Liver (tissue), 8 donors: ENCODE measurements at regions not wholly inside any gene's neighbourhood (a gene's known extent, or its start where the extent isn't known, plus 50 kb on each side); places are given as distances from the start of the nearest gene placed in this dataset.

Source experiments
- DNase-seq: peaks from one replicate; pipeline ENCODE4 v3.0.0-alpha.2; 2017; ENCODE audit warnings: low spot score
- H3K27ac ChIP-seq, 2 donors: one replicate each; pipeline ENCODE4 v1.7.0; 2013; ENCODE audit warnings: inconsistent platforms in 2 of 2, low read length in 2 of 2, control low read depth in 1 of 2, low read depth in 1 of 2, mild to moderate bottlenecking in 1 of 2
- H3K27me3 ChIP-seq, 4 donors: one replicate each; pipeline versions ENCODE4 v1.6.1 to v1.7.0; 2013; ENCODE audit warnings: low read length in 3 of 4, inconsistent platforms in 1 of 4, mild to moderate bottlenecking in 1 of 4, moderate library complexity in 1 of 4; ENCODE audit not compliant: control insufficient read depth in 4 of 4, insufficient read depth in 4 of 4
- H3K36me3 ChIP-seq, 4 donors: one replicate each; pipeline versions ENCODE4 v1.6.1 to v1.7.0; 2013; ENCODE audit warnings: low read length in 3 of 4, mild to moderate bottlenecking in 3 of 4, low read depth in 1 of 4, moderate library complexity in 1 of 4; ENCODE audit not compliant: control insufficient read depth in 4 of 4, insufficient read depth in 3 of 4
- H3K4me1 ChIP-seq, 4 donors: one replicate each; pipeline versions ENCODE4 v1.6.1 to v1.7.0; 2013; ENCODE audit warnings: low read length in 3 of 4, mild to moderate bottlenecking in 3 of 4, moderate library complexity in 1 of 4; ENCODE audit not compliant: control insufficient read depth in 4 of 4, insufficient read depth in 4 of 4
- H3K4me3 ChIP-seq, 3 donors: one replicate each; pipeline versions ENCODE4 v1.6.1 to v1.7.0; 2013; ENCODE audit warnings: low read length in 3 of 3, control low read depth in 1 of 3, low read depth in 1 of 3, mild to moderate bottlenecking in 1 of 3
- H3K9ac ChIP-seq, 2 donors: one replicate each; pipeline ENCODE4 v1.7.0; 2013; ENCODE audit warnings: low read length in 2 of 2, mild to moderate bottlenecking in 2 of 2, moderate library complexity in 2 of 2, control low read depth in 1 of 2, low read depth in 1 of 2
- H3K9me3 ChIP-seq, 4 donors: one replicate each; pipeline versions ENCODE4 v1.6.1 to v1.7.0; 2013; ENCODE audit warnings: low read length in 3 of 4; ENCODE audit not compliant: control insufficient read depth in 4 of 4
- ATF3 ChIP-seq: IDR thresholded peaks from 2 replicates; pipeline ENCODE4 v1.6.1; 2016; ENCODE audit warnings: antibody characterized with exemption
- EGR1 ChIP-seq, 2 donors: IDR thresholded peaks; 2 replicates each; pipeline ENCODE4 v1.6.1; 2016 to 2018; ENCODE audit warnings: antibody characterized with exemption in 2 of 2, low read depth in 2 of 2
- FOXA1 ChIP-seq: IDR thresholded peaks from 2 replicates; pipeline ENCODE4 v1.6.1; 2016; ENCODE audit warnings: antibody characterized with exemption
- FOXA2 ChIP-seq: IDR thresholded peaks from 2 replicates; pipeline ENCODE4 v1.6.1; 2016; ENCODE audit warnings: antibody characterized with exemption
- HNF4G ChIP-seq: IDR thresholded peaks from 2 replicates; pipeline ENCODE4 v1.6.1; 2016; ENCODE audit warnings: antibody characterized with exemption
- JUND ChIP-seq, 2 donors: IDR thresholded peaks; 2 replicates each; pipeline ENCODE4 v1.6.1; 2016; ENCODE audit warnings: antibody characterized with exemption in 2 of 2
- NR2F2 ChIP-seq: IDR thresholded peaks from 2 replicates; pipeline ENCODE4 v1.6.1; 2016; ENCODE audit warnings: antibody characterized with exemption
- REST ChIP-seq: IDR thresholded peaks from 2 replicates; pipeline ENCODE4 v1.6.1; 2016; ENCODE audit warnings: antibody characterized with exemption, mild to moderate bottlenecking
- SP1 ChIP-seq: IDR thresholded peaks from 2 replicates; pipeline ENCODE4 v1.6.1; 2018; ENCODE audit warnings: antibody characterized with exemption, mild to moderate bottlenecking
- TAF1 ChIP-seq: conservative IDR thresholded peaks from 2 replicates; pipeline ENCODE4 v1.6.1; 2016; ENCODE audit warnings: antibody characterized with exemption, mild to moderate bottlenecking
- YY1 ChIP-seq: IDR thresholded peaks from 2 replicates; pipeline ENCODE4 v1.6.1; 2016; ENCODE audit warnings: antibody characterized with exemption, mild to moderate bottlenecking
- WGBS: extraction: QIAGEN DNeasy Blood & Tissue Kit; methylation state at CpG from one replicate; pipeline ENCODE4 v1.1.7; 2013; 5-methylcytosine and 5-hydroxymethylcytosine counted together
- TF ChIP-seq, protein P1 (sequence below): fragments of 150-350 bp; IDR thresholded peaks from 2 replicates; pipeline ENCODE4 v1.5.1; 2017; ENCODE audit warnings: improper control_type of control experiment, low read depth, low read length; ENCODE audit not compliant: missing input control
- donor health status: healthy.
- donor health status: healthy.
- donor health status: healthy.
- donor health status: healthy.
- donor health status: healthy.

DNA sequence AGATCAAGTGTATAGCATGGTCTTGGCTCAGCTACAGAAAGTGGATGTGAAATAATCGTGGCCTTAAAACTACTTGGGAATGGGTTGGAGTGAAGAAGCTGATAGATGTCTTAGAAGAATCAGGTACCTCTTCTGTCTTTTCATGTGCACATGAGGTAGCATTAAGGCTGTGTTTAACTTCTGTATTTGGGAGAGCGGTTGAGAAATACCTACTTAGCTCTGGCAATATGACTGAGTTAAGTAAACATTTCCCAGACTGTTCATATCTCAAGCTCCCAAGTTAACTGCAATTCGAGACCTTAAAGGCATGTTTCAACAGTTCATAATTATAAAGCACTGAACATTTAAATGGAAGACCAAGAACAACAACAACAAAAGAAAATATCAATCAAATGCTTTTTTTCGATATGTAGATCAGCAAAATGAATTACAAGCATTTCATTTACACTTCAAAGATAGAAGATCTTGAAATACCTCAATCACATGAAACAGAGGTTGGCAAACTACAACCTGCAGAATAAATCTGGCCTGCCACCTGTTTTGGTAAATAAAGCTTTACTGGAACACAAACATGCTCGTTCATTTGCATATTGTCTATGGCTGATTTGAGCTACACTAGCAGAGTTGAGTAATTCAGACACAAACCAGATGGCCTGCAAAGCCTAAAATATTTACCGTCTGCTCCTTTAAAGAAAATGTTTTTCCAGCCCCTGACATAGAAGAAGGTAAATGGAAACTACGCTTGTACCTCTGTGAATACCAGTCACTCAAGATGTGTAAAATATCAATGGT lies 337.1 kb upstream of the GLI3 start (continued):
- TF ChIP-seq REST, result no peak

- DNase-seq, result no peak
- H3K9me3 ChIP-seq, result no peaks in the 10 kb centered on the region
- H3K36me3 ChIP-seq, result no peaks in the 10 kb centered on the region
- H3K4me1 ChIP-seq, result no peaks in the 10 kb centered on the region
- peaks cover 0 to 4% (median 0%) of the 10 kb centered on the region in 4 donors for H3K27me3 ChIP-seq
- 41% methylated on average over 1 of the region's 1 CpG for WGBS
- TF ChIP-seq HNF4G (no peak), NR2F2 (no peak), FOXA2 (no peak), ATF3 (no peak), JUND (IDR thresholded peaks at IDR 0.05) (no peak), FOXA1 (no peak), TAF1 (no peak), SP1 (no peak), EGR1 (IDR thresholded peaks at IDR 0.05; ENCODE audit: low read depth in 2 of 2) (no peak), REST (no peak)
- no peak overlapping the region for H3K4me3 ChIP-seq
- H3K27ac ChIP-seq, result no peak overlapping the region
- H3K9ac ChIP-seq, result no peak overlapping the region
Measured at GRCh38 chr7:42572561-42572960, 335.6 kb upstream of the GLI3 start.

GRCh38 chr7:42572056-42572455 lies 335.0 kb upstream of the GLI3 start:
- no peak overlapping the region for H3K9ac ChIP-seq
- no peaks in the 10 kb centered on the region for H3K9me3 ChIP-seq
- H3K27ac ChIP-seq, result no peak overlapping the region
- no peaks in the 10 kb centered on the region for H3K4me1 ChIP-seq
- no peak overlapping the region for H3K4me3 ChIP-seq
- DNase-seq, result no peak
- no peaks in the 10 kb centered on the region for H3K36me3 ChIP-seq
- peaks cover 0 to 4% (median 0%) of the 10 kb centered on the region in 4 donors for H3K27me3 ChIP-seq
- WGBS, result 73% methylated on average over 8 of the region's 8 CpGs
- TF ChIP-seq SP1 (no peak), JUND (IDR thresholded peaks at IDR 0.05) (no peak), FOXA2 (no peak), YY1 (no peak)
- TF ChIP-seq, protein P1, sequence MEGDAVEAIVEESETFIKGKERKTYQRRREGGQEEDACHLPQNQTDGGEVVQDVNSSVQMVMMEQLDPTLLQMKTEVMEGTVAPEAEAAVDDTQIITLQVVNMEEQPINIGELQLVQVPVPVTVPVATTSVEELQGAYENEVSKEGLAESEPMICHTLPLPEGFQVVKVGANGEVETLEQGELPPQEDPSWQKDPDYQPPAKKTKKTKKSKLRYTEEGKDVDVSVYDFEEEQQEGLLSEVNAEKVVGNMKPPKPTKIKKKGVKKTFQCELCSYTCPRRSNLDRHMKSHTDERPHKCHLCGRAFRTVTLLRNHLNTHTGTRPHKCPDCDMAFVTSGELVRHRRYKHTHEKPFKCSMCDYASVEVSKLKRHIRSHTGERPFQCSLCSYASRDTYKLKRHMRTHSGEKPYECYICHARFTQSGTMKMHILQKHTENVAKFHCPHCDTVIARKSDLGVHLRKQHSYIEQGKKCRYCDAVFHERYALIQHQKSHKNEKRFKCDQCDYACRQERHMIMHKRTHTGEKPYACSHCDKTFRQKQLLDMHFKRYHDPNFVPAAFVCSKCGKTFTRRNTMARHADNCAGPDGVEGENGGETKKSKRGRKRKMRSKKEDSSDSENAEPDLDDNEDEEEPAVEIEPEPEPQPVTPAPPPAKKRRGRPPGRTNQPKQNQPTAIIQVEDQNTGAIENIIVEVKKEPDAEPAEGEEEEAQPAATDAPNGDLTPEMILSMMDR, result no peak
